DMS79 treated with DMSO at 0.1 percent for 48 hours (cell line): ENCODE measurements at regions not wholly inside any gene's neighbourhood (a gene's known extent, or its start where the extent isn't known, plus 50 kb on each side); places are given as distances from the start of the nearest gene placed in this dataset.

Experiments used
- DNase-seq: peaks from one replicate; lab custom pipeline; 2025; lab: John Stamatoyannopoulos, UW

- no peak for DNase-seq
These were observed 203.1 kb upstream of the SEMA6D start for GRCh38 chr15:47514200-47514652.

GRCh38 chr15:47516558-47516957, 200.7 kb upstream of the SEMA6D start:
- DNase-seq: no peak

GRCh38 chr15:47516972-47517371, 200.3 kb upstream of the SEMA6D start:
- no peak for DNase-seq

- no peak for DNase-seq
These were observed 199.6 kb upstream of the SEMA6D start for GRCh38 chr15:47517737-47518136.

- DNase-seq: no peak
These were observed 193.4 kb upstream of the SEMA6D start for GRCh38 chr15:47523681-47524475.

GRCh38 chr15:47529241-47529640, 188.1 kb upstream of the SEMA6D start:
- no peak for DNase-seq

- no peak for DNase-seq
These were observed 182.6 kb upstream of the SEMA6D start for GRCh38 chr15:47534673-47535072.

- DNase-seq: no peak
These were observed 175.7 kb upstream of the SEMA6D start for GRCh38 chr15:47541562-47541961.

- no peak for DNase-seq
These were observed 174.9 kb upstream of the SEMA6D start for GRCh38 chr15:47542312-47542989.

- peak; percentile 87 for DNase-seq
These were observed 169.1 kb upstream of the SEMA6D start for GRCh38 chr15:47548231-47548630.

GRCh38 chr15:47548986-47549385, 168.3 kb upstream of the SEMA6D start:
- DNase-seq: no peak

- DNase-seq: no peak
These were observed 166.2 kb upstream of the SEMA6D start for GRCh38 chr15:47551079-47551478.

GRCh38 chr15:47551546-47551945, 165.8 kb upstream of the SEMA6D start:
- no peak for DNase-seq

GRCh38 chr15:47552978-47553608, 164.2 kb upstream of the SEMA6D start:
- no peak for DNase-seq

- DNase-seq: no peak
These were observed 163.4 kb upstream of the SEMA6D start for GRCh38 chr15:47553947-47554346.

GRCh38 chr15:47561102-47561501, 156.2 kb upstream of the SEMA6D start:
- DNase-seq: no peak

GRCh38 chr15:47565949-47566348, 151.4 kb upstream of the SEMA6D start:
- DNase-seq: no peak

- DNase-seq: no peak
These were observed 150.7 kb upstream of the SEMA6D start for GRCh38 chr15:47566610-47567009.

GRCh38 chr15:47568030-47568429, 149.3 kb upstream of the SEMA6D start:
- DNase-seq: no peak

GRCh38 chr15:47570044-47570443, 147.3 kb upstream of the SEMA6D start:
- no peak for DNase-seq

- no peak for DNase-seq
These were observed 146.9 kb upstream of the SEMA6D start for GRCh38 chr15:47570451-47570850.

- DNase-seq: no peak
These were observed 146.2 kb upstream of the SEMA6D start for GRCh38 chr15:47570881-47571640.
